OCI-LY3 (cell line): ENCODE measurements at regions not wholly inside any gene's neighbourhood (a gene's known extent, or its start where the extent isn't known, plus 50 kb on each side); places are given as distances from the start of the nearest gene placed in this dataset.

Source experiments
- H2AFZ ChIP-seq: fragments of 200-600, 300-600 bp; shearing (Covaris generic); 2 replicates; pipeline ENCODE4 v1.6.0; 2014; ENCODE audit warnings: antibody characterized with exemption, low read depth, low read length
- H3K27ac ChIP-seq: fragments of 200-600, 300-600 bp; sonication (generic); 2 replicates; pipeline ENCODE4 v1.5.1; 2014; ENCODE audit warnings: mild to moderate bottlenecking, low read length, moderate library complexity, mixed read lengths
- H3K27me3 ChIP-seq: fragments of 200-600, 300-600 bp; sonication (generic); 2 replicates; pipeline ENCODE4 v1.6.1; 2014; ENCODE audit warnings: low read depth, low read length, mixed read lengths
- H3K36me3 ChIP-seq: fragments of 200-600, 300-600 bp; sonication (generic); replicated peaks from 2 replicates; pipeline ENCODE3; 2014; ENCODE audit warnings: low read depth, low read length, mixed read lengths
- H3K4me1 ChIP-seq: fragments of 300-600, 200-600 bp; sonication (generic); 2 replicates; pipeline ENCODE4 v1.6.1; 2014; ENCODE audit warnings: low read length, mixed read lengths
- H3K4me2 ChIP-seq: fragments of 200-600, 300-600 bp; sonication (generic); 2 replicates; pipeline ENCODE4 v1.6.1; 2014; ENCODE audit warnings: low read length, mixed read lengths
- H3K4me3 ChIP-seq: fragments of 300-600, 200-600 bp; sonication (generic); 2 replicates; pipeline ENCODE4 v1.5.1; 2014; ENCODE audit warnings: antibody characterized with exemption, mild to moderate bottlenecking, low read length, moderate library complexity
- H3K79me2 ChIP-seq: fragments of 300-600, 200-600 bp; shearing (Covaris generic); 2 replicates; pipeline ENCODE4 v1.6.1; 2014; ENCODE audit warnings: mild to moderate bottlenecking, low read length, mixed read lengths
- H3K9ac ChIP-seq: fragments of 300-600, 200-600 bp; shearing (Covaris generic); 2 replicates; pipeline ENCODE4 v1.6.0; 2014; ENCODE audit warnings: mild to moderate bottlenecking, low read length, moderate library complexity
- H3K9me3 ChIP-seq: fragments of 200-600, 300-600 bp; shearing (Covaris generic); 2 replicates; pipeline ENCODE4 v1.6.1; 2014; ENCODE audit warnings: low read length, mixed read lengths; ENCODE audit not compliant: insufficient read depth
- H4K20me1 ChIP-seq: fragments of 200-600, 300-600 bp; sonication (generic); 2 replicates; pipeline ENCODE4 v1.6.1; 2016; ENCODE audit warnings: low read length, mixed read lengths; ENCODE audit not compliant: insufficient read depth
- EZH2phosphoT487 ChIP-seq: fragments of 200-600 bp; shearing (Covaris generic); IDR thresholded peaks from 2 replicates; pipeline ENCODE4 v1.6.1; 2018; ENCODE audit warnings: antibody characterized with exemption, mixed run types, low read depth
- TF ChIP-seq, protein P1 (sequence below): fragments of 200-600, 300-600 bp; sonication (generic); IDR thresholded peaks from 2 replicates; pipeline ENCODE4 v1.5.1; 2014; ENCODE audit warnings: antibody characterized with exemption, low read length, low read depth

DNA sequence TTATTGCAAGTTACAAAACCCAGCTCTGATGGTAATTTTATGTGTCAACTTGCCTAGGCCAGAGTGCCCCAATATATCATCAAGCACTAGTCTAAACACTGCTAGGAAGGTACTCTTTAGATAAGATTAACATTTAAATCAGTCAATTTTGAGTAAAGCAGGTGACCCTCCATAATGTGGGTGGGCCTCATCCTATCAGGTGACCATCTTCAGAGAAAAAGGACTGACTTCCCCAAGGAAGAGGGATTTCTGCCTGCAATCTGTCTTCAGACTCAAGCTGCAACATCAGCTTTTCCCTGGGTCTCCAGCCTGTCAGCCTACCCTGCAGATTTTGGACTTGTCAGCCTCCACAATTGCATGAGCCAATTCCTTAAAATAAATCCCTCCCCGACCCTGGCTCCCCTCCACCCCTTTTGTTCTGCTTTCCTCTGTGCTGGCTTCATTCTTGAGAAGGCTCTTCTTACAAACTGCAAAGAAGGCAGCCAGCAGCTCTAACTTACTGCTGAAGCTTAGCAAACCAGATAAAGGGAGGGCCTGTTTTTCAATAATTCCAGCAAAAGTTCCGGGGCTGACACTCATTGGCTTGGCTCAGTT, 56.4 kb upstream of the RUNX3 start:
- Histone ChIP-seq H3K36me3 (peaks cover 5% of the 10 kb centered on the region), H3K4me2 (no peak overlapping the region), H4K20me1 (no peaks in the 10 kb centered on the region), H2AFZ (no peak overlapping the region), H3K4me3 (no peak overlapping the region), H3K4me1 (peaks cover 23% of the 10 kb centered on the region), H3K9me3 (0 out of 2 replicates have a peak, but pooled peaks cover 5% of the 10 kb centered on the region), H3K27ac (no peak overlapping the region), H3K9ac (no peak overlapping the region), H3K27me3 (peaks cover 8% of the 10 kb centered on the region; the same call in 1 of the 2 replicates), H3K79me2 (no peaks in the 10 kb centered on the region)
- no peak for TF ChIP-seq EZH2phosphoT487
- TF ChIP-seq, protein P1, sequence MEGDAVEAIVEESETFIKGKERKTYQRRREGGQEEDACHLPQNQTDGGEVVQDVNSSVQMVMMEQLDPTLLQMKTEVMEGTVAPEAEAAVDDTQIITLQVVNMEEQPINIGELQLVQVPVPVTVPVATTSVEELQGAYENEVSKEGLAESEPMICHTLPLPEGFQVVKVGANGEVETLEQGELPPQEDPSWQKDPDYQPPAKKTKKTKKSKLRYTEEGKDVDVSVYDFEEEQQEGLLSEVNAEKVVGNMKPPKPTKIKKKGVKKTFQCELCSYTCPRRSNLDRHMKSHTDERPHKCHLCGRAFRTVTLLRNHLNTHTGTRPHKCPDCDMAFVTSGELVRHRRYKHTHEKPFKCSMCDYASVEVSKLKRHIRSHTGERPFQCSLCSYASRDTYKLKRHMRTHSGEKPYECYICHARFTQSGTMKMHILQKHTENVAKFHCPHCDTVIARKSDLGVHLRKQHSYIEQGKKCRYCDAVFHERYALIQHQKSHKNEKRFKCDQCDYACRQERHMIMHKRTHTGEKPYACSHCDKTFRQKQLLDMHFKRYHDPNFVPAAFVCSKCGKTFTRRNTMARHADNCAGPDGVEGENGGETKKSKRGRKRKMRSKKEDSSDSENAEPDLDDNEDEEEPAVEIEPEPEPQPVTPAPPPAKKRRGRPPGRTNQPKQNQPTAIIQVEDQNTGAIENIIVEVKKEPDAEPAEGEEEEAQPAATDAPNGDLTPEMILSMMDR, result no peak

DNA sequence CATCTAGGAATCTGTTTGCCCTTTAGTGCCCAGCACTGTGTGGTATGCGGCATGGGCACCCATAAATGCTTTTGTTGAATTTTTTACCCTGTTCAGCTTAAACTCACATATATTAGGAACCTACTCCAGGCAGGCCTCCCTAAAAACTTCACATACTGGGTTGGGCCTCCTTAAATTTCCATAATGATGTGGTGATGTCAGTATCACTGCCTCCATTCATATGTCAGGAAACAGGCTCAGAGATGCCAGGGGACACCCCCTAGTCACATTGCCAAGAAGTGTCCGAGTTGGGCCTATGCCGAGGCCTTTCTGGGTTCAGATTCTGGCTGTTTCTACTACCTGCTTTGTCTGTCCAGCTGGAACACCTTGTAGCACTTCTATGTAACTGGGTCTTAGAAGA, 55.7 kb upstream of the RUNX3 start:
- Histone ChIP-seq H3K4me1 (peaks cover 18% of the 10 kb centered on the region), H3K36me3 (peaks cover 5% of the 10 kb centered on the region), H3K79me2 (no peaks in the 10 kb centered on the region), H3K27me3 (0 out of 2 replicates have a peak, but pooled peaks cover 2% of the 10 kb centered on the region), H3K9ac (no peak overlapping the region), H3K9me3 (0 out of 2 replicates have a peak, but pooled peaks cover 5% of the 10 kb centered on the region), H3K4me2 (no peak overlapping the region), H3K27ac (no peak overlapping the region), H4K20me1 (no peaks in the 10 kb centered on the region), H2AFZ (no peak overlapping the region), H3K4me3 (no peak overlapping the region)
- TF ChIP-seq, protein P1, result no peak
- TF ChIP-seq EZH2phosphoT487, result no peak

DNA sequence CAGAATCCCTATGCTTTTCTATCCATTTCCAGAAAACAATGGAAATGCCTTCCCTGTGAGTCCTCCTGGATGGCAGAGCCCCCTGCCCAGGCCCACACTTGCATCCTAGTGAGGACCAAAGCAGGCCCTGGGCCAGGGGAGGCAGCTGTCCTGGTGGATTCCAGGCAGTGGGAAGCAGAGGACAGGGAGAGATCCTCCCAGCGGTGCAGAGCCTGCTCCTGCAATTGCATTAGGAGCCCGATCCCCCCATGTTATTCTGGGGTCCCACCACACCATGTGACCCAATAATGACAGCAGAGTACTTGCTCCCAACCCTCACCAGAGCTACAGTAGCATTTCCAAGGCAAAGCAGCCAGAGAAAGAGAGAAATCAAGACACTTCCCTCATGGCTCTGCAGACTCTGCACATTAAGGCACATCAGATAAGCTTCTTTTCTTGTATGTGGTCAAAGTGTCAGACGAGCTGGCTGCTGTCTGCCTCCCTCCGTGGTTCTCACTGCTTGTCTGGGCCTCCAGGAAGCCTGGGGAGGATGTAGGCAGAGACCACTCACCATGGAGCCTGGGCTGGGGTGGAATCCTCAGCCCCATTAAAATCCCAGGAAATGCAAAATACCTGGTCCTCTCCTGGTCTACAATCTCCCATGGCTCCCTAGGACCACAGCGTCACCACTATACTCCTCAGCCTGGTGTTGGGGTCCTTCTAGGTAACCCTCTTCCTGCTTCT, 54.9 kb upstream of the RUNX3 start:
- Histone ChIP-seq H3K4me2 (no peak overlapping the region), H3K36me3 (peaks cover 5% of the 10 kb centered on the region), H2AFZ (no peak overlapping the region), H3K4me3 (no peak overlapping the region), H4K20me1 (no peaks in the 10 kb centered on the region), H3K79me2 (no peaks in the 10 kb centered on the region), H3K4me1 (peaks cover 18% of the 10 kb centered on the region), H3K27ac (no peak overlapping the region), H3K27me3 (no peaks in the 10 kb centered on the region), H3K9ac (no peak overlapping the region), H3K9me3 (0 out of 2 replicates have a peak, but pooled peaks cover 5% of the 10 kb centered on the region)
- TF ChIP-seq, protein P1, result no peak
- TF ChIP-seq EZH2phosphoT487, result no peak

DNA sequence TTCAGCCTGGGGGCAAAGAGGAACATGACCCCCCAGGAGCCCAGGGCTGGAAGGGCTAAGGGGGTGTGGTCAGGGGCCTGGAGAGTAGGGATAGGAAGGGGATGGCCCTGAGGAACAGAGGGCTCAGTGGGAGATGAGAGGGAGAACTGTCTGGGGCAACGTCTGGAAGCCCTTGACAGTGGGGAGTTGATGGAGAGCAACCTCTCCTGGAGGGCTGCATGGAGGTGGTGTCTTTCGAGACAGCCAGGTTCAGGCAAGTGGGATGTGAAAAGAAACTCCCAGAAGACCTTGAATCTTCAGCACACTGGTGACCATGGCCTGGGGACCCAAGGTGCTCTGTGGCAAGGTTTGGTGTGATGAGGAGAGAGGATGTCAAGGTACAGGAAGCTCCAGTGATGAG, 54.2 kb upstream of the RUNX3 start:
- no peak overlapping the region for H3K4me2 ChIP-seq
- 0 out of 2 replicates have a peak, but pooled peaks cover 5% of the 10 kb centered on the region for H3K9me3 ChIP-seq
- peaks cover 18% of the 10 kb centered on the region for H3K4me1 ChIP-seq
- no peak overlapping the region for H2AFZ ChIP-seq
- H3K27ac ChIP-seq, result no peak overlapping the region
- H3K4me3 ChIP-seq, result no peak overlapping the region
- no peak for TF ChIP-seq EZH2phosphoT487
- TF ChIP-seq, protein P1, result no peak
- H3K79me2 ChIP-seq, result no peaks in the 10 kb centered on the region
- H3K27me3 ChIP-seq, result no peaks in the 10 kb centered on the region
- H3K36me3 ChIP-seq, result peaks cover 5% of the 10 kb centered on the region
- no peak overlapping the region for H3K9ac ChIP-seq
- H4K20me1 ChIP-seq, result no peaks in the 10 kb centered on the region
